BLaER1 (cell line): ENCODE measurements at regions not wholly inside any gene's neighbourhood (a gene's known extent, or its start where the extent isn't known, plus 50 kb on each side); places are given as distances from the start of the nearest gene placed in this dataset.

Source experiments
- H3K27ac ChIP-seq: shearing (Covaris generic); formaldehyde crosslinking; 2 replicates; pipeline ENCODE4 v1.8.1; 2022
- H3K27me3 ChIP-seq: shearing (Covaris generic); formaldehyde crosslinking; 2 replicates; pipeline ENCODE4 v1.8.1; 2022
- H3K36me3 ChIP-seq: shearing (Covaris generic); formaldehyde crosslinking; 2 replicates; pipeline ENCODE4 v1.8.1; 2022
- H3K4me1 ChIP-seq: shearing (Covaris generic); formaldehyde crosslinking; 2 replicates; pipeline ENCODE4 v1.8.1; 2022
- H3K4me2 ChIP-seq: shearing (Covaris generic); formaldehyde crosslinking; 2 replicates; pipeline ENCODE4 v1.8.1; 2022
- H3K4me3 ChIP-seq: shearing (Covaris generic); formaldehyde crosslinking; 2 replicates; pipeline ENCODE4 v1.8.1; 2022
- H3K9ac ChIP-seq: shearing (Covaris generic); formaldehyde crosslinking; 2 replicates; pipeline ENCODE4 v1.8.1; 2022
- H3K9me3 ChIP-seq: shearing (Covaris generic); formaldehyde crosslinking; 2 replicates; pipeline ENCODE4 v1.8.1; 2022
- H4K20me1 ChIP-seq: shearing (Covaris generic); formaldehyde crosslinking; 2 replicates; pipeline ENCODE4 v1.8.1; 2022
- Cebpa-rat ChIP-seq: shearing (Covaris generic); IDR thresholded peaks from 2 replicates; pipeline ENCODE4 v1.8.1; 2022

DNA sequence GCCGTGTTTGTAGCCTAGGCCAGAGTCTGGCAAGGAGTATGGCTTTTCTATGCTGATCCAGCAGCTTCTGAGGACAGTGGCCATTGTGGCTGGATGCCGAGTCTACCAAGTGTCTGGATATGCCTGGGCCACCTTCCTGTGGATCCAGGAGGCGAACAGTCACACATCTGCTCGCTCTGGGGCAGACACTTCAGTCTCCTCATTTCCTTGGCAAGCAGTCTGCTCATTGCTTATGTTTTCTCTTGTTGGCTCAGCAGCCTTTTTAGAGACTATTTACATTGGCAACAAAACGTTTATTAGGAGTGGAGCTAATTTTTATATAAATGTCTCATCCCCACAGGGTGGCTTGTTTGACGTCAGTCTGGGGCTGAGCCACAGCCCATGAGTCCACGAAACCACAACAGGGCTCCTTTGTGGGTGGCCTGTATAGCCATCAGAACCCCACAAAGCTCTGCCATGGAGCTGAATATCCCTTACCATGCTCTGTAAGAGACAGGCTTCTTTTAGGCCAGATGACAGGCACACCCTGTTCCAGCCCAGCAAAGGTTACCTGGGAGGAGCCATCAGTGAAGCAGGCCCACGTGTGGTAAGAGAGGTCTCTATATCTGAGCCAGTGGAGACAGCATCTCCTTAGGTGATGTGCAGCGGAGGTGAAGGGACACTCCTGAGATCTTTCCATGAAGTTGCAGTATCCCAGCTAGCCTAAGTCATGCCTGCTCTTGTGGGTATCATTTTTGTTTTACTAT lies 221.7 kb downstream of the DIRAS2 start:
- Histone ChIP-seq H3K4me3 (no peak overlapping the region), H3K4me2 (no peak overlapping the region), H3K9ac (no peak overlapping the region), H3K9me3 (no peaks in the 10 kb centered on the region), H3K36me3 (no peaks in the 10 kb centered on the region), H3K4me1 (no peaks in the 10 kb centered on the region), H4K20me1 (no peaks in the 10 kb centered on the region), H3K27ac (no peak overlapping the region), H3K27me3 (no peaks in the 10 kb centered on the region)
- no peak for TF ChIP-seq Cebpa-rat

DNA sequence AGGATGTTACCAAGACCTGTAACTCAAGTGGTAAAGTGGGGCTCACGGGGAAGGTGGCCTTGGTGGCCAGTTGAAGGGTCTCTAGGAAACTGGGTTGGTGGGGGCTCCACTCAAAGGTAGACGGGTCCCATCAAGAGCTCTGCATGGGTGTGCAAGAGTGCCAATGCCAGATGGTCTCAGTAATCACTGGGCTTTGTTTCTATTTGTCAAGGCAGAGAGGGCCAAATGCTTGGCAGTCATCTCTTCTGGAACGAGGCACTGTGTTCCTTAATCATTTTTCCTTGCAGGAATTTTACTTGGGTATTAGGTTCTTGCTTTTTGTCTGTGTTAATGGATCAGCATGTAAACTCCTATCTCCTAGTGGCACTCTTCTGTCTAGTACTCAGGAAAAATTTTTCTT lies 220.8 kb downstream of the DIRAS2 start:
- H4K20me1 ChIP-seq = no peaks in the 10 kb centered on the region
- H3K9ac ChIP-seq = no peak overlapping the region
- H3K27me3 ChIP-seq = no peaks in the 10 kb centered on the region
- no peak for TF ChIP-seq Cebpa-rat
- no peak overlapping the region for H3K4me3 ChIP-seq
- no peaks in the 10 kb centered on the region for H3K4me1 ChIP-seq
- H3K9me3 ChIP-seq = no peaks in the 10 kb centered on the region
- no peak overlapping the region for H3K4me2 ChIP-seq
- H3K27ac ChIP-seq = no peak overlapping the region
- no peaks in the 10 kb centered on the region for H3K36me3 ChIP-seq

DNA sequence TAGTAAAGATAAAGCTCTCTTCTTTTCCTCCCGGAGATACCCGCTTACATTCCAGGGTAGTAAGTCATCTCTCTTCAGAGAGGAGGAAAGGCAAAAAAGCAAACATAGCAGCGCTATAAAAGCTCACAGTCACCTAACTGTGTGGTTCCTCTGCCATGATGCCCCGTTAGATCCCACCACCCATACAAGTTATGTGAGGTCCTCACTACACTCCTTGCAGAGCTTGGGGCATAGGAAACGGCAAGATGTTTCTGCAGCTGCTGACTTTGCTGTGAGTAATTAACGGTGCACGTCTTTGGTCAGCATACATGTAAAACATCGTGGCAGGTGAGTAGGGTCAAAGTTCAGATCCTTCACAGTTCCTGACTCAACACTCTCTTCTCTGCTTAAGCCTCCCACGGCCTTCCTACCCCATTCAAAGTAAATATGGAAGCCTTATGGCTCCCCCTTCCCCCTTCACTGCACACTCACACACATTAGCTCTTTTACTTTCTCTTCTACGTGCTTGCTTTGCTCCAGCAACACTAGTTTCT lies 218.9 kb downstream of the DIRAS2 start:
- H3K4me2 ChIP-seq = no peak overlapping the region
- H3K4me3 ChIP-seq = no peak overlapping the region
- TF ChIP-seq Cebpa-rat = no peak

DNA sequence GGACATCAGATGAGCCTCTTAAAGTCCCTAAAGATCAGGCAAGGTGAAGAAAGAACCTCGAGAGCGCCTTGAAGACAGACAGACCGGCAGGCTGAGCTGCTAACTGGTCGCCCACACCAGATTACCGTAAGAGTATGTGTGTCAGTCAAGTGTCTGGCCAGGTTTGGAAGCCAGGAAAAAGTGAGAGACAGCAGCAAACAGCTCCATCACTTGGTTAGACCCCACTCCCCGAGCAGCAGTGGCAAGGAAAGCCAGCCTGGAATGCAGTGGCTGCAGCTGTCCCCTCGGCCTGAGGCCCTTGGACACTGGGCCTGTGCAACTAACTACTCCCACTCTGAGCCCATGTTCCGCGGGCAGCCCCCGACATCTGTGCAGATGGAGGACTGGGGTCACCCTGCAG lies 214.1 kb downstream of the DIRAS2 start:
- no peak overlapping the region for H3K4me2 ChIP-seq

More for the DNA sequence above, 218.9 kb downstream of the DIRAS2 start:
- Histone ChIP-seq H3K36me3 (no peaks in the 10 kb centered on the region), H4K20me1 (no peaks in the 10 kb centered on the region), H3K9ac (no peak overlapping the region), H3K9me3 (no peaks in the 10 kb centered on the region), H3K27ac (no peak overlapping the region), H3K4me1 (no peaks in the 10 kb centered on the region), H3K27me3 (no peaks in the 10 kb centered on the region)

DNA sequence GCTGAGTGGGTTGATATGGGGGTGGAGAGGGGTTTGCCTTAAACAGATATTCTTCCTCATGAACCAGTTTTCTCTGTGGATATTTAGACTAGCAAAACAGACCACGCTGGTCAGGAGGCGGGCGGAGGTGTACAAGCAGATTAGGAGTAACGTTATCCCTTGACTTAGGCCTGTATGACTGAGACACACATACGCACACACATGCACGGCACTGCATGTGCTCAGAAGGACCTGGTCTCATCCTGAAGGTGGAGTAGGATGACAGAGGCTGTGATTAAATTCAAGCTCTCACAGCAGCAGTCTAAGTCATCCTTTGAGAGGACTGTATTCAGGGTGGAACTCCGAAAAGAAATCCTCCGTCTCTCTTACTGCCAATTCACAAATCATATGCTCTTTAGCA lies 209.7 kb downstream of the DIRAS2 start:
- Histone ChIP-seq H3K36me3 (no peaks in the 10 kb centered on the region), H3K4me1 (no peaks in the 10 kb centered on the region), H3K4me3 (no peak overlapping the region), H4K20me1 (no peaks in the 10 kb centered on the region), H3K4me2 (no peak overlapping the region), H3K27ac (no peak overlapping the region), H3K27me3 (no peaks in the 10 kb centered on the region), H3K9me3 (no peaks in the 10 kb centered on the region), H3K9ac (no peak overlapping the region)
- no peak for TF ChIP-seq Cebpa-rat

More for the DNA sequence above, 214.1 kb downstream of the DIRAS2 start:
- H3K9me3 ChIP-seq = no peaks in the 10 kb centered on the region
- TF ChIP-seq Cebpa-rat = no peak
- H3K4me1 ChIP-seq = no peaks in the 10 kb centered on the region
- H3K27ac ChIP-seq = no peak overlapping the region
- H3K27me3 ChIP-seq = no peaks in the 10 kb centered on the region
- no peaks in the 10 kb centered on the region for H3K36me3 ChIP-seq
- no peak overlapping the region for H3K4me3 ChIP-seq
- H3K9ac ChIP-seq = no peak overlapping the region
- H4K20me1 ChIP-seq = no peaks in the 10 kb centered on the region

DNA sequence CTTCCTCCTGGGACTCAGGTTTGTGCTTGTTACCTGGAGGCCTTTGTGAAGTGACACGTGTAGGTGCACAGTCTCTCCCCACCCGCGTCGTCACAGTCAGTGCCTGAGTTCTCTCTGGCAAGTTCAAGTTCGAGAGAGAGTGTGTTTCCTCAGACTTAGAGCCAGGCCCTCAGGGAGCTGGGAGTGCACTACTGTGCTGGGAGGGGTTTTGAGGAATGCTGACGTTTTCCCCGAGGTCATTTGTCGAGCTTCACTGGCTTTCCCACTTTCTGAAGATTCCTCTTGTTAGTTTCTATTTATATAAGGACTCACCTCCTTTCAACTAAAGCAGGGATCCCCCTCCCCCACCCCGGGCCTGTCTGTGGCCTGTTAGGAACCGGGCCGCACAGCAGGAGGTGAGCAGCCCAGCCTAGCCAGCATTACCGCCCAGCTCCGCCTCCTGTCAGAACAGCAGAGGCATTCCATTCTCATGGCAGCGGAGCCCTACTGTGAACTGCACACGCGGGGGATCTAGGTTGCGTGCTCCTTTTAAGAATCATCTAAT lies 209.2 kb downstream of the DIRAS2 start:
- peaks cover 1% of the 10 kb centered on the region; the same call in 1 of the 2 replicates for H3K9me3 ChIP-seq
- H3K4me1 ChIP-seq = no peaks in the 10 kb centered on the region
- TF ChIP-seq Cebpa-rat = no peak
- no peaks in the 10 kb centered on the region for H3K36me3 ChIP-seq
- H3K4me3 ChIP-seq = no peak overlapping the region
- H4K20me1 ChIP-seq = no peaks in the 10 kb centered on the region
- no peak overlapping the region for H3K4me2 ChIP-seq
- H3K27me3 ChIP-seq = no peaks in the 10 kb centered on the region
- H3K9ac ChIP-seq = no peak overlapping the region
- H3K27ac ChIP-seq = no peak overlapping the region

DNA sequence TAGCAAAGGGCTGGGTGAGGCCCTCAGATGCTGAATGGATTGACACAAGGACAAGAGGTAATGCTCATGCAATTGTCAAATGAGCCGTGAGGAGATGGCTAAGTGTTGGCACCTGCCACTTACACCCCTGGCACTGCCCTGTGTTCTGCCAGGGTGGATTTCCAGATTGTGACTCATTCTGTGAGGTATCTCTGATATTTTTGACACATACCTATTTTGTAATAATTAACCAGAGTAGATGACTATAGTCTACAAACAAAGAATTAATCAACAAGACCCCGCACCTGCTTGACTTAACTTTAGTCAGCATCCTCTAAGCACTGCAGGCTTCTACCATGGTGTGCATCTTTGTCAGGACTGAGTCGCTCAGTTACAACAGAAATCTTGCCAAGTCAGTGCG lies 200.8 kb downstream of the DIRAS2 start:
- no peak overlapping the region for H3K9ac ChIP-seq
- no peak overlapping the region for H3K4me2 ChIP-seq
- H3K36me3 ChIP-seq = no peaks in the 10 kb centered on the region
- peaks cover 15% of the 10 kb centered on the region for H3K9me3 ChIP-seq
- no peak overlapping the region for H3K27ac ChIP-seq
- H3K4me1 ChIP-seq = no peaks in the 10 kb centered on the region
- no peak overlapping the region for H3K4me3 ChIP-seq
- TF ChIP-seq Cebpa-rat = no peak
- H3K27me3 ChIP-seq = no peaks in the 10 kb centered on the region
- no peaks in the 10 kb centered on the region for H4K20me1 ChIP-seq

DNA sequence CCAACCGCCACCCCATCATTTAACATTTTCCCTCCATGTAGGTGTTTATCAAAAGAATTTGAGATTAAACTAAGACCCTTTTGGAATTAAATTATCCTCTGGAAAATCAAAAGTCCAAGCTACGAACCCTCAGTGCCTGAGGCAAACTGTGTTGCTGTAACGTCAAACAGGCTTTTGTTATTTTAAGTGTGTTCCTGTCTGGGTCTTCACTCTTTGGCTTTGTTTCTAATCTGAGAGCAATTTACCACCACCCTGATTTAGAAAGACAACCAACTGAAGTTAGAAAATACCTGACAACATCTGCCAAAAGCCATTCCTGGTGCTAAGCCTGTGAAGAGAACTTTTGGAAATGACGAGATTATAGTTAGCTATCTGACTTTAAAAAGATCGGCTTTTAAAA lies 199.9 kb downstream of the DIRAS2 start:
- H3K4me2 ChIP-seq = no peak overlapping the region
- no peak for TF ChIP-seq Cebpa-rat

DNA sequence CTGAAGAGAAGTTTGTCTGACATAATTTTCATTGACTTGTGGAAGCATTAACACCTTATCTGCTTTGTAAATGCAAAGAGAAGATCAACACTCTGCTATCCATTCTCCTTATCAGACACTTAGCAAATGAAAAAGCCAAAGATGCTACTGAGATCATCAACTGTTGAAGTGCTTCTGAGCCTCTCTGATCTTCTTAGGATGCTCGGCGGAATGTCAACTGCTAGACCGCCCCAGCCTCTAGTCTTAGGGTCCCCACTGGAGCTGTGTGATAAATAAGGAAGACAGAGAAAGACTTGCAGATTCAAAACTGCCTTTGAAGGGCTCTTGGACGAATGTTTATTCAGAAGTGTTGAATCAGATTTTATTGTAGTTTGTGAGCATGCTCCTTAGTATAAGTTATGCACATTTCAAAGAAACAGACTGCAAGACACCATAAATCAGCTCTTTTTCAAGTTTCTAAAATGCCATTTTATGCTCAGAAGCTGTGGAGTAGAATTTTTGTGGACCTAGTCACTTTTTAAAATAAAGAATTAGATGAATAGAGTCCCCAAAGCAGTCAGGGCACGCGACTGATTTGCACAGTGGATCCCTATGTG lies 197.9 kb downstream of the DIRAS2 start:
- no peak overlapping the region for H3K4me2 ChIP-seq
- no peak overlapping the region for H3K27ac ChIP-seq
- no peaks in the 10 kb centered on the region for H4K20me1 ChIP-seq
- no peaks in the 10 kb centered on the region for H3K27me3 ChIP-seq
- no peak overlapping the region for H3K9ac ChIP-seq
- no peaks in the 10 kb centered on the region for H3K4me1 ChIP-seq
- H3K9me3 ChIP-seq = peaks cover under 1% of the 10 kb centered on the region; the same call in 1 of the 2 replicates
- TF ChIP-seq Cebpa-rat = no peak
- H3K4me3 ChIP-seq = no peak overlapping the region
- no peaks in the 10 kb centered on the region for H3K36me3 ChIP-seq

More for the DNA sequence above, 199.9 kb downstream of the DIRAS2 start:
- Histone ChIP-seq H3K4me3 (no peak overlapping the region), H3K27ac (no peak overlapping the region), H3K9me3 (peaks cover 15% of the 10 kb centered on the region), H4K20me1 (no peaks in the 10 kb centered on the region), H3K4me1 (no peaks in the 10 kb centered on the region), H3K27me3 (no peaks in the 10 kb centered on the region), H3K9ac (no peak overlapping the region), H3K36me3 (no peaks in the 10 kb centered on the region)

DNA sequence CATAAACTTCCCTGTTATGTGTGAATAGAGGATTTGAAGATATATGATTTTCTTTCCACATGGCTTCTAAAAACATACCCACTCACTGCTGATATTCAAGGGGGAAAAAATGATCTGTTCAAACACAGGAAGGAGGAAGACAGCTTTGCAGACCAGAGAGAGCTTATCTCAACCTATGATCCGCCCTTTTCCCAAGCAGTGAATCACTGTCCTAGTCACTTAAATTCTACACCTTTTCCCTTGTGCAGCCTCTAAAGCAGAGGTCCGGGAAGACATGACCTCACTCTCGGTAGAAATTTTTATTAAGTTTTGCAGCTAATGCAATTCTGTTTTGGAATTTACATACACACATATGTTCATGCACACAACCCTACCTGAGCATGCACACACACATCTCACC lies 197.2 kb downstream of the DIRAS2 start:
- Histone ChIP-seq H3K9ac (no peak overlapping the region), H3K4me2 (no peak overlapping the region), H3K27me3 (no peaks in the 10 kb centered on the region), H3K36me3 (no peaks in the 10 kb centered on the region), H3K4me1 (no peaks in the 10 kb centered on the region), H3K9me3 (no peaks in the 10 kb centered on the region), H4K20me1 (no peaks in the 10 kb centered on the region), H3K27ac (no peak overlapping the region), H3K4me3 (no peak overlapping the region)
- TF ChIP-seq Cebpa-rat = no peak
